Testis (tissue), 2 donors: ENCODE measurements at regions not wholly inside any gene's neighbourhood (a gene's known extent, or its start where the extent isn't known, plus 50 kb on each side); places are given as distances from the start of the nearest gene placed in this dataset.

ENCODE experiments used
- CTCF ChIP-seq, 3 experiments: fragments of 450-650 bp in 2 of 3; fragments of 200-600 bp in 1 of 3; sonication (generic) in 1 of 3; IDR thresholded peaks; one replicate each; pipeline ENCODE4 v1.5.1; 2016 to 2019; ENCODE audit warnings: antibody characterized with exemption in 3 of 3, mild to moderate bottlenecking in 2 of 3, moderate library complexity in 1 of 3
- POLR2A ChIP-seq: fragments of 450-650 bp; IDR thresholded peaks from one replicate; pipeline ENCODE4 v1.6.1; 2017; ENCODE audit warnings: antibody characterized with exemption, mild to moderate bottlenecking, moderate library complexity

- TF ChIP-seq CTCF (IDR thresholded peaks at IDR 0.05) (no peak), POLR2A (no peak)
Measured at GRCh38 chrX:40973619-40974018, 111.6 kb upstream of the USP9X start.
